SJSA1 (cell line): ENCODE measurements at regions not wholly inside any gene's neighbourhood (a gene's known extent, or its start where the extent isn't known, plus 50 kb on each side); places are given as distances from the start of the nearest gene placed in this dataset.

Experiments
- DNase-seq, 2 experiments: peaks; one replicate each; pipeline ENCODE4 v3.0.0-alpha.2; 2015 to 2020; ENCODE audit warnings: low spot score in 2 of 2, low read depth in 1 of 2
- H3K27ac ChIP-seq: fragments of 250-450 bp; sonication (Bioruptor Pico); 2 replicates; pipeline ENCODE4 v1.5.1; 2020; ENCODE audit warnings: mild to moderate bottlenecking, moderate library complexity
- H3K27me3 ChIP-seq: fragments of 250-450 bp; sonication (Bioruptor Pico); replicated peaks from 2 replicates; pipeline ENCODE4 v1.5.1; 2020; ENCODE audit warnings: mild to moderate bottlenecking, moderate library complexity
- H3K36me3 ChIP-seq: fragments of 250-450 bp; sonication (Bioruptor Pico); 2 replicates; pipeline ENCODE4 v1.5.1; 2020; ENCODE audit warnings: mild to moderate bottlenecking
- H3K4me1 ChIP-seq: fragments of 250-450 bp; sonication (Bioruptor Pico); replicated peaks from 2 replicates; pipeline ENCODE4 v1.6.1; 2021; ENCODE audit warnings: mild to moderate bottlenecking
- H3K4me3 ChIP-seq: fragments of 250-450 bp; sonication (Bioruptor Pico); 2 replicates; pipeline ENCODE4 v1.5.1; 2020; ENCODE audit warnings: mild to moderate bottlenecking
- H3K9me3 ChIP-seq: fragments of 250-450 bp; sonication (Bioruptor Pico); replicated peaks from 2 replicates; pipeline ENCODE4 v1.5.1; 2020; ENCODE audit warnings: mild to moderate bottlenecking

- H3K4me3 ChIP-seq: no peak overlapping the region
- H3K27ac ChIP-seq: no peak overlapping the region
- DNase-seq: no peak
- no peaks in the 10 kb centered on the region for H3K9me3 ChIP-seq
- H3K27me3 ChIP-seq: no peaks in the 10 kb centered on the region
- H3K4me1 ChIP-seq: no peaks in the 10 kb centered on the region
- H3K36me3 ChIP-seq: no peaks in the 10 kb centered on the region
Measured at GRCh38 chr11:24372491-24372890, 124.4 kb upstream of the LUZP2 start.

- Histone ChIP-seq H3K4me1 (no peaks in the 10 kb centered on the region), H3K9me3 (no peaks in the 10 kb centered on the region), H3K27me3 (no peaks in the 10 kb centered on the region), H3K36me3 (no peaks in the 10 kb centered on the region), H3K4me3 (no peak overlapping the region), H3K27ac (no peak overlapping the region)
- no peak for DNase-seq
Measured at GRCh38 chr11:24373516-24373915, 123.3 kb upstream of the LUZP2 start.

GRCh38 chr11:24375351-24375750 is 121.5 kb upstream of the LUZP2 start:
- no peak overlapping the region for H3K27ac ChIP-seq
- H3K27me3 ChIP-seq: no peaks in the 10 kb centered on the region
- DNase-seq: no peak
- no peaks in the 10 kb centered on the region for H3K36me3 ChIP-seq
- H3K4me3 ChIP-seq: no peak overlapping the region
- no peaks in the 10 kb centered on the region for H3K4me1 ChIP-seq
- no peaks in the 10 kb centered on the region for H3K9me3 ChIP-seq

GRCh38 chr11:24375931-24376330 is 120.9 kb upstream of the LUZP2 start:
- Histone ChIP-seq H3K27ac (no peak overlapping the region), H3K9me3 (no peaks in the 10 kb centered on the region), H3K4me1 (no peaks in the 10 kb centered on the region), H3K27me3 (no peaks in the 10 kb centered on the region), H3K36me3 (no peaks in the 10 kb centered on the region), H3K4me3 (no peak overlapping the region)
- DNase-seq: no peak

- no peaks in the 10 kb centered on the region for H3K27me3 ChIP-seq
- H3K9me3 ChIP-seq: no peaks in the 10 kb centered on the region
- H3K36me3 ChIP-seq: no peaks in the 10 kb centered on the region
- no peak for DNase-seq
- H3K27ac ChIP-seq: no peak overlapping the region
- no peak overlapping the region for H3K4me3 ChIP-seq
- H3K4me1 ChIP-seq: no peaks in the 10 kb centered on the region
Measured at GRCh38 chr11:24383137-24383536, 113.7 kb upstream of the LUZP2 start.

- Histone ChIP-seq H3K36me3 (no peaks in the 10 kb centered on the region), H3K4me3 (no peak overlapping the region), H3K9me3 (no peaks in the 10 kb centered on the region), H3K4me1 (no peaks in the 10 kb centered on the region), H3K27ac (no peak overlapping the region), H3K27me3 (no peaks in the 10 kb centered on the region)
- no peak for DNase-seq
Measured at GRCh38 chr11:24384240-24384639, 112.6 kb upstream of the LUZP2 start.

GRCh38 chr11:24386546-24387397 is 110.1 kb upstream of the LUZP2 start:
- H3K27ac ChIP-seq: no peak overlapping the region

GRCh38 chr11:24389575-24389974 is 107.3 kb upstream of the LUZP2 start:
- Histone ChIP-seq H3K36me3 (no peaks in the 10 kb centered on the region), H3K27ac (no peak overlapping the region), H3K27me3 (no peaks in the 10 kb centered on the region), H3K4me3 (no peak overlapping the region), H3K9me3 (no peaks in the 10 kb centered on the region; the same call in 1 of the 2 replicates), H3K4me1 (no peaks in the 10 kb centered on the region)
- DNase-seq: no peak

More at GRCh38 chr11:24386546-24387397, 110.1 kb upstream of the LUZP2 start:
- H3K9me3 ChIP-seq: no peaks in the 10 kb centered on the region
- no peaks in the 10 kb centered on the region for H3K27me3 ChIP-seq
- H3K36me3 ChIP-seq: no peaks in the 10 kb centered on the region
- no peaks in the 10 kb centered on the region for H3K4me1 ChIP-seq
- no peak overlapping the region for H3K4me3 ChIP-seq
- DNase-seq: peak in 1 of 2 experiments; percentile 10

- Histone ChIP-seq H3K4me3 (no peak overlapping the region), H3K9me3 (no peaks in the 10 kb centered on the region; the same call in 1 of the 2 replicates), H3K4me1 (no peaks in the 10 kb centered on the region), H3K36me3 (no peaks in the 10 kb centered on the region), H3K27ac (no peak overlapping the region), H3K27me3 (no peaks in the 10 kb centered on the region)
- DNase-seq: no peak
Measured at GRCh38 chr11:24390016-24390415, 106.8 kb upstream of the LUZP2 start.

GRCh38 chr11:24390762-24391161 is 106.1 kb upstream of the LUZP2 start:
- H3K36me3 ChIP-seq: no peaks in the 10 kb centered on the region
- H3K27me3 ChIP-seq: no peaks in the 10 kb centered on the region
- no peak for DNase-seq
- H3K27ac ChIP-seq: no peak overlapping the region
- H3K9me3 ChIP-seq: no peaks in the 10 kb centered on the region; the same call in 1 of the 2 replicates
- no peak overlapping the region for H3K4me3 ChIP-seq
- no peaks in the 10 kb centered on the region for H3K4me1 ChIP-seq

GRCh38 chr11:24391167-24391566 is 105.7 kb upstream of the LUZP2 start:
- DNase-seq: no peak

GRCh38 chr11:24400059-24400665 is 96.7 kb upstream of the LUZP2 start:
- Histone ChIP-seq H3K4me1 (no peaks in the 10 kb centered on the region), H3K36me3 (no peaks in the 10 kb centered on the region), H3K4me3 (no peak overlapping the region), H3K9me3 (no peaks in the 10 kb centered on the region), H3K27ac (no peak overlapping the region), H3K27me3 (no peaks in the 10 kb centered on the region)
- no peak for DNase-seq

More at GRCh38 chr11:24391167-24391566, 105.7 kb upstream of the LUZP2 start:
- Histone ChIP-seq H3K9me3 (no peaks in the 10 kb centered on the region; the same call in 1 of the 2 replicates), H3K4me1 (no peaks in the 10 kb centered on the region), H3K27ac (no peak overlapping the region), H3K27me3 (no peaks in the 10 kb centered on the region), H3K36me3 (no peaks in the 10 kb centered on the region), H3K4me3 (no peak overlapping the region)

GRCh38 chr11:24406389-24406788 is 90.5 kb upstream of the LUZP2 start:
- Histone ChIP-seq H3K36me3 (no peaks in the 10 kb centered on the region), H3K9me3 (0 out of 2 replicates have a peak, but pooled peaks cover 3% of the 10 kb centered on the region), H3K4me1 (no peaks in the 10 kb centered on the region), H3K27me3 (no peaks in the 10 kb centered on the region), H3K4me3 (no peak overlapping the region), H3K27ac (no peak overlapping the region)
- no peak for DNase-seq

- 0 out of 2 replicates have a peak, but pooled peaks cover 3% of the 10 kb centered on the region for H3K9me3 ChIP-seq
- no peak overlapping the region for H3K27ac ChIP-seq
- H3K27me3 ChIP-seq: no peaks in the 10 kb centered on the region
- no peak for DNase-seq
- no peaks in the 10 kb centered on the region for H3K4me1 ChIP-seq
- H3K36me3 ChIP-seq: no peaks in the 10 kb centered on the region
- no peak overlapping the region for H3K4me3 ChIP-seq
Measured at GRCh38 chr11:24406980-24407379, 89.9 kb upstream of the LUZP2 start.
